Loucy (cell line): ENCODE measurements at regions not wholly inside any gene's neighbourhood (a gene's known extent, or its start where the extent isn't known, plus 50 kb on each side); places are given as distances from the start of the nearest gene placed in this dataset.

Experiments used
- EZH2phosphoT487 ChIP-seq: fragments of 200-600 bp; IDR thresholded peaks from 2 replicates; pipeline ENCODE4 v1.6.1; 2018; ENCODE audit warnings: antibody characterized with exemption, mild to moderate bottlenecking, moderate library complexity, borderline replicate concordance
- TF ChIP-seq, protein P1 (sequence below): fragments of 200-600 bp; sonication (generic); conservative IDR thresholded peaks from 2 replicates; pipeline ENCODE4 v1.5.1; 2014; ENCODE audit warnings: mild to moderate bottlenecking, antibody characterized with exemption, low read length

DNA sequence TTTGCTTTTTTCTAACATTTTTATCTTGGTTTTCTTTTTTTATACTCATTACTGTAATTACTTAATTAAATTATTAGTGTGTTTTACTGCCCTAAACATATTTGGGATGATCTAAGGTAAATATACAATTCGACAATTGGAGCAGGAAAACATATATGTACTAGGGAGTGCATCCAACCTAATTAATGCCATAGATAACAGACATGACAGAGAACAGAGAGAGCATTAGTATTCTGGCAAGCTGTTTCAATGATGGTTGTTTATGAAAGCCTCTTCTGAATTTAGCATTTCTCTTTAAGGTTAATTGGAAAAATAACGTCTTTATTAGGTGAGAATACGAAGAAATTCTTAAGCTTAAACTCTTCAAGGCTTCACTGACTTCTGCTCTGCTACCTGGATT is 300.1 kb upstream of the PRR16 start:
- TF ChIP-seq, protein P1, sequence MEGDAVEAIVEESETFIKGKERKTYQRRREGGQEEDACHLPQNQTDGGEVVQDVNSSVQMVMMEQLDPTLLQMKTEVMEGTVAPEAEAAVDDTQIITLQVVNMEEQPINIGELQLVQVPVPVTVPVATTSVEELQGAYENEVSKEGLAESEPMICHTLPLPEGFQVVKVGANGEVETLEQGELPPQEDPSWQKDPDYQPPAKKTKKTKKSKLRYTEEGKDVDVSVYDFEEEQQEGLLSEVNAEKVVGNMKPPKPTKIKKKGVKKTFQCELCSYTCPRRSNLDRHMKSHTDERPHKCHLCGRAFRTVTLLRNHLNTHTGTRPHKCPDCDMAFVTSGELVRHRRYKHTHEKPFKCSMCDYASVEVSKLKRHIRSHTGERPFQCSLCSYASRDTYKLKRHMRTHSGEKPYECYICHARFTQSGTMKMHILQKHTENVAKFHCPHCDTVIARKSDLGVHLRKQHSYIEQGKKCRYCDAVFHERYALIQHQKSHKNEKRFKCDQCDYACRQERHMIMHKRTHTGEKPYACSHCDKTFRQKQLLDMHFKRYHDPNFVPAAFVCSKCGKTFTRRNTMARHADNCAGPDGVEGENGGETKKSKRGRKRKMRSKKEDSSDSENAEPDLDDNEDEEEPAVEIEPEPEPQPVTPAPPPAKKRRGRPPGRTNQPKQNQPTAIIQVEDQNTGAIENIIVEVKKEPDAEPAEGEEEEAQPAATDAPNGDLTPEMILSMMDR, result no peak
- no peak for TF ChIP-seq EZH2phosphoT487
